ENCODE measurements at regions not wholly inside any gene's neighbourhood (a gene's known extent, or its start where the extent isn't known, plus 50 kb on each side); places are given as distances from the start of the nearest gene placed in this dataset.

DNA sequence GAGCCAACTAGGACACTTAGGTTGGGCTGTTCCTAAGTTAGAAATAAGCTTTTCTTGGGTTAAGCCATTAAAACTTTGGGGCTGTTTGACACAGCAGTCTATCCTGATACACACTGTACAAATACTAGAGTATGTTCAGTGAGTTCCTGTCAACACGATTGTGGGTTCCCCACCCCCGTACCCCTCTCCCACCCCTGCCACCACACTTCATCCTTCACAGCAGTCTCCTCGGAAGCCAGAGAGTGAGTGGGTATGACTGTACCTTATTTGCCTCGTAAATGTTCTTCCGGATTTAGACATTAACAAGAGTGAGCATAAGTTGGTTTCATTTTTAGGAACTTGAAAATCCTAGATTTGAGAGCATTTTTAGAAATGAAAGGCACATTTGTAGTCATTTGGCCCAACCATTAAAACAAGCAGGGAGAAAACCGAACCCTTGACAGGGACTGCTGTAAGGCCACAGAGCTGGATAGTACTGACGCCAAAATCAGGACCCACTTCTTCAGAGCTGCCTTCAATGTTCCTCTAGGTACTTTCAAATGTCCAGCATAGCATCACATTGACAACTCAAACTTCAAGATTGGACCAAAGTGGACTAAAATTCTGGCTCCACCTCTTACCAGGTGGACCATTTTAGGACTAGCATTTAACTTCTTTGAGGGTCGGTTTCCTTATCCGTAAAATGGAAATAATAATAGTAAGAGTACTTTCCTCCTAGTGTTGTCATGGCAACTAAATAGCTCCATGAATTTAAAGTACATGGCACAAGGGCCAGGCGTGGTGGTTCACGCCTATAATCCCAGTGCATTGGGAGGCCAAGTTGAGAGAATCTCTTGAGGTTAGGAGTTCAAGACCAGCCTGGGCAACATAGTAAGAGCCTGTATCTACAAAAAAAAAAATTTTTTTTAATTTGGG is 166.3 kb upstream of the SERTAD2 start:
- peak overlapping the region; percentile 40 to 61 for H3K27ac ChIP-seq (ENCODE audit: low read depth in 2 of 2, low read length in 1 of 2)
- no peaks in the 10 kb centered on the region for H3K27me3 ChIP-seq (ENCODE audit: control insufficient read depth in 1 of 2, insufficient read depth in 2 of 2, low read length in 2 of 2)
- H3K4me1 ChIP-seq (ENCODE audit: control insufficient read depth in 2 of 2, insufficient read depth in 2 of 2, low read length in 1 of 2), result peaks cover 0 to 3% of the 10 kb centered on the region in 2 donors
- 79 to 83% methylated on average over 11 of the region's 11 CpGs for WGBS, 2 donors
- no peaks in the 10 kb centered on the region for H3K9me3 ChIP-seq (ENCODE audit: control insufficient read depth in 2 of 2, insufficient read depth in 1 of 2, low read depth in 1 of 2, low read length in 1 of 2)
- H3K36me3 ChIP-seq (ENCODE audit: control insufficient read depth in 2 of 2, insufficient read depth in 2 of 2, low read length in 1 of 2), result no peaks in the 10 kb centered on the region
- no peak overlapping the region for H3K4me3 ChIP-seq (ENCODE audit: low read depth in 1 of 2, low read length in 2 of 2)

DNA sequence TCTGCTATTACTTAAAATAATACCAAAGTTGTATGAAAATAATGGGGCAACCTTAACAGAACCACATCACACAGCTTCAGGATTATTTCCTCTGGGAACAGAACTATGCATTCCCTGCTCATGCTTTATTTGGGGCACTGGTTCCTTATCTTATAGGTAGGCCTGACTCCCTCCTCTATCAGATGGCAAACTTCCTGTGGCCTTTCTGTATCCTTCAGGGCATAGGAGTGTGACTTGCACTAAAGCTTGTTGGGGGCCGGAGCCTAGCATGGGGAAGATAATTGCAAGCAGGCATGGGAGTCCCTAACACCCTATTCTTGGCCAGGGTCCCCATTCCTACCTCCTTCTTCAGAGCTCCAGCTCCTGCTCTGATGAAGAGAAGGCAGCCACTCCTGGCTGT is 167.2 kb upstream of the SERTAD2 start:
- peaks cover 0 to 3% of the 10 kb centered on the region in 2 donors for H3K4me1 ChIP-seq (ENCODE audit: control insufficient read depth in 2 of 2, insufficient read depth in 2 of 2, low read length in 1 of 2)
- no peaks in the 10 kb centered on the region for H3K27me3 ChIP-seq (ENCODE audit: control insufficient read depth in 1 of 2, insufficient read depth in 2 of 2, low read length in 2 of 2)
- H3K4me3 ChIP-seq (ENCODE audit: low read depth in 1 of 2, low read length in 2 of 2), result no peak overlapping the region
- H3K9me3 ChIP-seq (ENCODE audit: control insufficient read depth in 2 of 2, insufficient read depth in 1 of 2, low read depth in 1 of 2, low read length in 1 of 2), result no peaks in the 10 kb centered on the region
- WGBS, 2 donors, result 98 to 100% methylated on average over 1 of the region's 1 CpG
- no peaks in the 10 kb centered on the region for H3K36me3 ChIP-seq (ENCODE audit: control insufficient read depth in 2 of 2, insufficient read depth in 2 of 2, low read length in 1 of 2)
- H3K27ac ChIP-seq (ENCODE audit: low read depth in 2 of 2, low read length in 1 of 2), result peak overlapping the region; percentile 33 to 75

DNA sequence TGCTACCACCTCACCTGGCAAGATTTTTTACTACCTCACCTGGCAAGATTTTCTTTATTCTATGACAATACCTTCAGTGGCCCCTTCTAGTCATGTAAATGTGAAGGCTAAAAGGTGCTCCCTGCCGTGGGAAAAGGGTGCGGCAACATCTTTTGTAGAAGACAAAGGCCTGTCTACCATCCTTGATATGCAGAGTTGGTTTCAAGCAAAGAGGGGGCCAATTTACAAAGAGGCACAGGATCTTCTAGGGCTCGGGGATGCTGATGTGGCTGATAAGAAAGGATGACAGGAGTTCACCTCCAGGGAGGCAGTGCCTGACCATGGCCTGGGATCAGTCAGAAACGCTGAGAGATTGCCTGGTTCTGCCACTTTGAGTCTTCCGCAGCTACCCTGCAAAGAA is 165.4 kb upstream of the SLC1A4 start:
- WGBS, 2 donors, result 67 to 70% methylated on average over 5 of the region's 5 CpGs

DNA sequence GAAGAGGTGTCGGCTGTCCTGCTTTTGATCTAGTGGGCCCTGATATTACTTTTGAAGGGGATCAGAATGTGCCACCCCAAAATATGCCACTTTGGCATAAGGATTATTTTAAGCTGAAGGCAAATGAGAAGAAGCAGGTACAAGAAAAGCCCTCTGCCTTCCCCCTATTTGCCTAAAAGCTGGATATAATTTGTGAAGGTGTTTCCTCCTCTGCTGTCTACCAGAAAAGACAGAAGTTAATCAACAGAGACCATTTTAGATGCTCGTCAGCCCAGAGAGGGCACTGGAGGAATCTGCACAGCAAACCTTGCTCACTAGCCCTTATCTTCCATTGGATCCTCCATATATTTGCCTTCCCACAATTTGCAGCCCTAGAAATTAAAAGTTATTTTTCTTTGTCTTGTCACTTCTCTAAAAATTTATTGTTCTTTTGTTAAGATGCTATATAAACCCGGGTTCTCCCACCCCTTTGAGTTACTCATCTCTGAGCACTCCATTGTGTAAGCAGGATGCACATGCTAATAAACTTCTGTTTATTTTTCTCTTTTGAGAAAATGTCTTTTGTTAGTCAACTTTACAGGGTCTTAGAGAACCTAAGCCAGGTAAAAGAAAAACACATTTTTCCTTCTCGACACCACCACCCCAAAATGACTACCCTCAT is 163.2 kb upstream of the SLC1A4 start:
- H3K4me1 ChIP-seq (ENCODE audit: control insufficient read depth in 2 of 2, insufficient read depth in 2 of 2, low read length in 1 of 2), result peaks cover 0 to 1% of the 10 kb centered on the region in 2 donors
- no peaks in the 10 kb centered on the region for H3K36me3 ChIP-seq (ENCODE audit: control insufficient read depth in 2 of 2, insufficient read depth in 2 of 2, low read length in 1 of 2)
- H3K4me3 ChIP-seq (ENCODE audit: low read depth in 1 of 2, low read length in 2 of 2), result no peak overlapping the region
- H3K27me3 ChIP-seq (ENCODE audit: control insufficient read depth in 1 of 2, insufficient read depth in 2 of 2, low read length in 2 of 2), result no peaks in the 10 kb centered on the region
- H3K27ac ChIP-seq (ENCODE audit: low read depth in 2 of 2, low read length in 1 of 2), result no peak overlapping the region
- 86 to 88% methylated on average over 4 of the region's 4 CpGs for WGBS, 2 donors
- H3K9me3 ChIP-seq (ENCODE audit: control insufficient read depth in 2 of 2, insufficient read depth in 1 of 2, low read depth in 1 of 2, low read length in 1 of 2), result no peaks in the 10 kb centered on the region

More for the DNA sequence above, 165.4 kb upstream of the SLC1A4 start:
- no peaks in the 10 kb centered on the region for H3K36me3 ChIP-seq (ENCODE audit: control insufficient read depth in 2 of 2, insufficient read depth in 2 of 2, low read length in 1 of 2)
- no peak overlapping the region for H3K4me3 ChIP-seq (ENCODE audit: low read depth in 1 of 2, low read length in 2 of 2)
- no peak overlapping the region for H3K27ac ChIP-seq (ENCODE audit: low read depth in 2 of 2, low read length in 1 of 2)
- no peaks in the 10 kb centered on the region for H3K9me3 ChIP-seq (ENCODE audit: control insufficient read depth in 2 of 2, insufficient read depth in 1 of 2, low read depth in 1 of 2, low read length in 1 of 2)
- H3K27me3 ChIP-seq (ENCODE audit: control insufficient read depth in 1 of 2, insufficient read depth in 2 of 2, low read length in 2 of 2), result no peaks in the 10 kb centered on the region
- H3K4me1 ChIP-seq (ENCODE audit: control insufficient read depth in 2 of 2, insufficient read depth in 2 of 2, low read length in 1 of 2), result peaks cover 0 to 3% of the 10 kb centered on the region in 2 donors

DNA sequence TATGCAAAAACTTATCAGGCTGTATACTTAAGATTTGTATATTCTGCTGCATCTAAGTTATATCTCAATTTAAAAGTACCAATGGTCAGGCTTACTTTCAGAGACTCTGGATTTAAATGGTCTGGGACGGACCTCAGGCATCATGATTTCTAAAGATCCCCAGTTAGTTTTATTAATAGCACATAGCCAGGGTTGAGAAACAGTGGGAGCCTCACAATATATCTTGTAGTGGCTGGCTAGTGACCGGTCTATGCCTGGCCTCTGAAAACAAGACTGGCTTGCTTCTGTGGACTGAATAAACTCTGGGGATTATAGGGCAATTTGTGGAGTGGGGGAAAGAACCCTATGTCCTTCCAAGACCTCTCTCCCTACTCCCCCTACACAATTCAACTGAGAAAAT is 162.5 kb upstream of the SLC1A4 start:
- no peaks in the 10 kb centered on the region for H3K27me3 ChIP-seq (ENCODE audit: control insufficient read depth in 1 of 2, insufficient read depth in 2 of 2, low read length in 2 of 2)

DNA sequence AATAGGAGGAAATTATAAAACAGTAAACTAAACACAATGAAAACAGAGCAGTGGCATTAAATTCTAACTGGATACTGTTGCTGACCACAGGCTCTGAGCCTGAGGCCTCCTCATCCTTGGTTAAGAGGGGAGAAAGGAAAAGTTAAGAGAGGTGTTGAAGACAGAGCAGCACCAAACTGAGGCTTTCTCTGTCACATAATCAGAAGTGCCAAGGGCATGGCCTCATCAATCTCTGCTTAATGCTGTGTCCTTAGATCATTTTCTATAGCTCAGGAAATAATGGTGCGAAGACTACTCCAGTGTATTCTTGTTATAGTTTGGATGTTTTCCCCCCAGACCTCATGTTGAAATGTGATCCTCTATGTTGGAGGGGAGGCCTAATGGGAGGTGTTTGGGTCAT is 160.9 kb upstream of the SLC1A4 start:
- Histone ChIP-seq H3K27ac (ENCODE audit: low read depth in 2 of 2, low read length in 1 of 2) (no peak overlapping the region), H3K9me3 (ENCODE audit: control insufficient read depth in 2 of 2, insufficient read depth in 1 of 2, low read depth in 1 of 2, low read length in 1 of 2) (no peaks in the 10 kb centered on the region), H3K4me1 (ENCODE audit: control insufficient read depth in 2 of 2, insufficient read depth in 2 of 2, low read length in 1 of 2) (no peaks in the 10 kb centered on the region), H3K27me3 (ENCODE audit: control insufficient read depth in 1 of 2, insufficient read depth in 2 of 2, low read length in 2 of 2) (no peaks in the 10 kb centered on the region), H3K4me3 (ENCODE audit: low read depth in 1 of 2, low read length in 2 of 2) (no peak overlapping the region), H3K36me3 (ENCODE audit: control insufficient read depth in 2 of 2, insufficient read depth in 2 of 2, low read length in 1 of 2) (no peaks in the 10 kb centered on the region)
- 97 to 100% methylated on average over 1 of the region's 1 CpG for WGBS, 2 donors

More for the DNA sequence above, 162.5 kb upstream of the SLC1A4 start:
- Histone ChIP-seq H3K9me3 (ENCODE audit: control insufficient read depth in 2 of 2, insufficient read depth in 1 of 2, low read depth in 1 of 2, low read length in 1 of 2) (no peaks in the 10 kb centered on the region), H3K36me3 (ENCODE audit: control insufficient read depth in 2 of 2, insufficient read depth in 2 of 2, low read length in 1 of 2) (no peaks in the 10 kb centered on the region), H3K4me1 (ENCODE audit: control insufficient read depth in 2 of 2, insufficient read depth in 2 of 2, low read length in 1 of 2) (no peaks in the 10 kb centered on the region), H3K4me3 (ENCODE audit: low read depth in 1 of 2, low read length in 2 of 2) (no peak overlapping the region), H3K27ac (ENCODE audit: low read depth in 2 of 2, low read length in 1 of 2) (no peak overlapping the region)
- WGBS, 2 donors, result 97% methylated on average over 2 of the region's 2 CpGs

DNA sequence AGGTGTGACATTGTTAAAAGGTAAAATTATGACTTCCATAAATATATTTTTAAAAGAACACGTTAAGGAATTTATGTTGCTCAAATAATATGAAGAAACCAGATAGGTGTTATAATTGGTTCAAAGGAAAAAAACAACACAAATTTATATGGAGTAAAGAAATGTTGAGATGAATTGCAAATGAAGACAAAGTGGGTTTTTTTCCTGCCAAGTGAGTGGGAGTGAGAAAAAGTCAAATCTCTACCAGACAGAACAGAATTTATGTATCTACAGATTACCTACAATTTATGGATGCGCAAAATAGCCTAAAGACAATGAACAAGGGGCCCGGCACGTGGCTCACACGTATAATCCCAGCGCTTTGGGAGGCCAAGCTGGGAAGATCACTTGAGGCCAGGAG is 159.7 kb upstream of the SLC1A4 start:
- H3K36me3 ChIP-seq (ENCODE audit: control insufficient read depth in 2 of 2, insufficient read depth in 2 of 2, low read length in 1 of 2), result no peaks in the 10 kb centered on the region
- H3K4me1 ChIP-seq (ENCODE audit: control insufficient read depth in 2 of 2, insufficient read depth in 2 of 2, low read length in 1 of 2), result no peaks in the 10 kb centered on the region
- H3K4me3 ChIP-seq (ENCODE audit: low read depth in 1 of 2, low read length in 2 of 2), result no peak overlapping the region
- H3K9me3 ChIP-seq (ENCODE audit: control insufficient read depth in 2 of 2, insufficient read depth in 1 of 2, low read depth in 1 of 2, low read length in 1 of 2), result no peaks in the 10 kb centered on the region
- H3K27ac ChIP-seq (ENCODE audit: low read depth in 2 of 2, low read length in 1 of 2), result no peak overlapping the region
- 95 to 98% methylated on average over 6 of the region's 6 CpGs for WGBS, 2 donors
- no peaks in the 10 kb centered on the region for H3K27me3 ChIP-seq (ENCODE audit: control insufficient read depth in 1 of 2, insufficient read depth in 2 of 2, low read length in 2 of 2)

DNA sequence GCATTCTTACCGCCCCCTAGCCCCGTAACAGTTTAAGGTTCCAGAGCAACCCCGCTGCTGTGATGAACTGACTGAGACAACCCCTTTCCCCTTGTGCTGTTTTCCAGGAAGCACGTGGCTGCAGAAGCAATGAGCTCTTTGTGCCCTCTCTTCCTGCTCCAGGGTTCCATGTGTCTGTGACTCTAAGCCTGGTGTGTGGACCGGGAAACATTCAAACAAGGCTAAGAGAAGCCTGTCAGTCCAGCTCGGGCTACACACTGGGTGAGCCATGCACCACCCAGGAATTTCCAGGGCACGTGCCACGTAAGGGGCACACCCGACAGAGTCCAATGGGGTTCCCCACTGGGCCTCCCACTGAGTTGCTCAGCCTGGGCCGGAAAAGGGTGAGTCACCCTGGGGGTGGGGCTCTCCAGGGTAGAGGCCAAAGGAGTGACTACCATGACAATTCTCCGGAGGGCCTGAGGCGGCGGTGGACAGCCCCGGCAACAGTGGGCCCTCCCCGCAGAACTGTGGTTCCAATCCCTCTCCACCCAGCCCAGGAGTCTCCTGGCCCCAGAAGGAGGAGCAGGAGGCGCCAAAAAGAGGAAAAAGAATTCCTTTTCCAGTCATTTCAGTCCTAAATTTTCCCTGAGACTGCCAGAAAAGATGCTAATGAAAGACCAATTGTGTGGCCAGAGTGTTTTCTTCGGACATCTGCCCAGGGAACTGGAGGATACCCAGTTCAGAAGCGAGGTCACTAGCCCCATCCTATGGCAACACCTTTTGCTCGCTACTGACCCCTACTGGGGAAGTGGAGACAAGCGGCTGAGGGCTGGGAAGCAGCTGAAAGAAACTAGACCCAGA is 157.8 kb upstream of the SLC1A4 start:
- H3K9me3 ChIP-seq (ENCODE audit: control insufficient read depth in 2 of 2, insufficient read depth in 1 of 2, low read depth in 1 of 2, low read length in 1 of 2), result no peaks in the 10 kb centered on the region
- H3K4me3 ChIP-seq (ENCODE audit: low read depth in 1 of 2, low read length in 2 of 2), result no peak overlapping the region
- H3K36me3 ChIP-seq (ENCODE audit: control insufficient read depth in 2 of 2, insufficient read depth in 2 of 2, low read length in 1 of 2), result no peaks in the 10 kb centered on the region
- H3K27me3 ChIP-seq (ENCODE audit: control insufficient read depth in 1 of 2, insufficient read depth in 2 of 2, low read length in 2 of 2), result no peaks in the 10 kb centered on the region
- no peaks in the 10 kb centered on the region for H3K4me1 ChIP-seq (ENCODE audit: control insufficient read depth in 2 of 2, insufficient read depth in 2 of 2, low read length in 1 of 2)
- 44 to 48% methylated on average over 20 of the region's 20 CpGs for WGBS, 2 donors
- peak overlapping the region; percentile 75 to 86 for H3K27ac ChIP-seq (ENCODE audit: low read depth in 2 of 2, low read length in 1 of 2)

DNA sequence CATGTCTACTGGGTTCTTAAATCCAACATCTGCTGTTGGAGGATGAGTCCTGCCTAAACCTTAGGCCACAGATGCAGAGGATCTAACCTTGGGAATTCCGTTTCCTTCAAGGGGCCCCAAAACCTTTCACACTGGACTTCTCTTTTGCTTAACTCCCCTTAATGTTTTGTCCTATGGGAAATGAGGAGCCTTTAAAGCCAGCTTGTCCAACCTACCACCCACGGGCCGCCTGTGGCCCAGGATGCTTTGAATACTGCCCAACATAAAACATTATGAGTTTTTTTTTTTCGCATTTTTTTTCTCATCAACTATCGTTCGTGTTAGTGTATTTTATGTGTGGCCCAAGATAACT is 157.2 kb upstream of the SLC1A4 start:
- WGBS, 2 donors, result 83 to 87% methylated on average over 6 of the region's 6 CpGs
- H3K27me3 ChIP-seq (ENCODE audit: control insufficient read depth in 1 of 2, insufficient read depth in 2 of 2, low read length in 2 of 2), result no peaks in the 10 kb centered on the region
- no peaks in the 10 kb centered on the region for H3K9me3 ChIP-seq (ENCODE audit: control insufficient read depth in 2 of 2, insufficient read depth in 1 of 2, low read depth in 1 of 2, low read length in 1 of 2)
- H3K36me3 ChIP-seq (ENCODE audit: control insufficient read depth in 2 of 2, insufficient read depth in 2 of 2, low read length in 1 of 2), result no peaks in the 10 kb centered on the region
- peak overlapping the region; percentile 75 to 86 for H3K27ac ChIP-seq (ENCODE audit: low read depth in 2 of 2, low read length in 1 of 2)
- H3K4me3 ChIP-seq (ENCODE audit: low read depth in 1 of 2, low read length in 2 of 2), result no peak overlapping the region
- peaks cover 0 to 2% of the 10 kb centered on the region in 2 donors for H3K4me1 ChIP-seq (ENCODE audit: control insufficient read depth in 2 of 2, insufficient read depth in 2 of 2, low read length in 1 of 2)
